GM21619 (cell line): ENCODE measurements at regions not wholly inside any gene's neighbourhood (a gene's known extent, or its start where the extent isn't known, plus 50 kb on each side); places are given as distances from the start of the nearest gene placed in this dataset.

Experiments used
- ATAC-seq: cut with Tn5 transposase; IDR thresholded peaks from one replicate; pipeline ENCODE4 v1.9.1; 2021; ENCODE audit not compliant: unreplicated experiment

GRCh38 chr7:145928937-145929336, 187.7 kb upstream of the CNTNAP2 start:
- ATAC-seq, result no peak

DNA sequence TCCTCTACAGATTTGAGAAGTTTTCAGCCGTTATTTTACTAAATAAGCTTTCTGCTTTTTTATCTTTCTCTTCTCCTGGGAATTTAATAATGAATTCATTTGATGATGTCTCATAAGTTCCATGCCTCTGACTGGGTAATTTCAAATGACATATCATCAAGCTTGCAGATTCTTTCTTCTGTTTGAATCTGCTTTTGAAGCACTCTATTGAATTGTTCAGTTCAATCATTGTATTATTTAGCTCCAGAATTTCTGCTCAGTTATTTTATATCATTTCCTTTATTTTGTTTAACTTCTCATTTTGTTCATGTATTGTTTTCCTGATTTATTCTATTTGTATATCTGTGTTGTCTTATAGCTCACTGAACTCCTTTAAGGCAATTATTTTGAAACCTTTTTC, 196.9 kb upstream of the CNTNAP2 start:
- ATAC-seq, result no peak

GRCh38 chr7:145916776-145917175, 199.8 kb upstream of the CNTNAP2 start:
- ATAC-seq, result no peak

DNA sequence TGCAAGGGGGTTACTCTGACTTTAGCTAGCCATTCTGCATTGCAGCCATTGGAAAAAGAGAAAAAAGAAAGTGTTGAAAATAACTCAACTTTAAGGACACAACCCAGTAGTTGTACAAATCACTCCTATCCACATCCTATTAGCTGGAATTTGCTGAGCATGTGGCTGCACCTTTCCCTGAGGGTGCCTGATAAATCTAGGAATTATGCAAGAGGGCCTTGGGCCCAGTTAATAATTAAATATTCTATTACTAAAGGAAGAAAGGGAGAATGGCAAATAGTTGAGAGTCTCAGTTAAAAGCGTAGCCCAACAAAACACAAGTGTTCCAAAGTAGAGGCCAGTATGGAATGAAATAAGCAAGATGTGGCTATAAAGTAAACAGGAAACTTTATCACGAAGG, 200.9 kb upstream of the CNTNAP2 start:
- ATAC-seq, result no peak

- peak; percentile 93 for ATAC-seq
These were observed 206.5 kb upstream of the CNTNAP2 start for GRCh38 chr7:145909991-145910513.

DNA sequence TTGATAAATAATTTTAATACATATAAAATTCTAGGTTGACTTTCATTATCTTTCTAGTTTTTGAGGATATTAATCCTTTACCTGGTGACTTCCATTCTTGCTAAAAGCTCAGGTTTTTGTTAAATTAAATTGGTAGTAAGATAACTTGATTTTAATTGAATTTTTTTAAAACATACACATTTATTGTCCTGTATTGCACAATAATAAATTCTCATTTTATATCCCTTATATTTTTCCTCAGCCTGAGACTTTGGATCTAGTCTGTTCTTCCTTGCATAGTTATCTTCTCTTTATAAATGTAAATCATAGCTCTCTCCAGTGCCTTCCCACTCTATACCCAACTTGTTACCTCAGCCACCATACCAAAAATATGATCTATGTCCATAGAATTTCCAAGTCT, 212.9 kb upstream of the CNTNAP2 start:
- no peak for ATAC-seq

- no peak for ATAC-seq
These were observed 214.5 kb upstream of the CNTNAP2 start for GRCh38 chr7:145902123-145902522.

DNA sequence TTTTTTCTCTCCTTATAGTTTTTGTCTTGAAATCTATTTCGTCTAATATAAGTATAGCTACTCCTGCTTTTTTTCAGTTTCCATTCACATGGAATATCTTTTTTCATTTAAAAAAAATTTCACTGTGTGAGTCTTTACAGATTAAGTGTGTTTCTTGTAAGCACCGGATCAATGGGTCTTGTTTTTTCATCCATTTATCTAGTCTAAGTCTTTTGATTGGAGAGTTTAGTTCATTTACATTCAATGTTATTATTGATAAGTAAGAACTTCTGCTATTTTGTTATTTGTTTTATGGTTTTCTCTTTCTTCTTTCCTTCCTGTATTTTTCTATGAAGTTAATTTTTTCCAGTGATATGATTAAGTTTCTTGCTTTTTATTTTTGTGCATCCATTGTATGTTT, 216.7 kb upstream of the CNTNAP2 start:
- no peak for ATAC-seq

- ATAC-seq, result no peak
These were observed 222.6 kb upstream of the CNTNAP2 start for GRCh38 chr7:145893925-145894535.

DNA sequence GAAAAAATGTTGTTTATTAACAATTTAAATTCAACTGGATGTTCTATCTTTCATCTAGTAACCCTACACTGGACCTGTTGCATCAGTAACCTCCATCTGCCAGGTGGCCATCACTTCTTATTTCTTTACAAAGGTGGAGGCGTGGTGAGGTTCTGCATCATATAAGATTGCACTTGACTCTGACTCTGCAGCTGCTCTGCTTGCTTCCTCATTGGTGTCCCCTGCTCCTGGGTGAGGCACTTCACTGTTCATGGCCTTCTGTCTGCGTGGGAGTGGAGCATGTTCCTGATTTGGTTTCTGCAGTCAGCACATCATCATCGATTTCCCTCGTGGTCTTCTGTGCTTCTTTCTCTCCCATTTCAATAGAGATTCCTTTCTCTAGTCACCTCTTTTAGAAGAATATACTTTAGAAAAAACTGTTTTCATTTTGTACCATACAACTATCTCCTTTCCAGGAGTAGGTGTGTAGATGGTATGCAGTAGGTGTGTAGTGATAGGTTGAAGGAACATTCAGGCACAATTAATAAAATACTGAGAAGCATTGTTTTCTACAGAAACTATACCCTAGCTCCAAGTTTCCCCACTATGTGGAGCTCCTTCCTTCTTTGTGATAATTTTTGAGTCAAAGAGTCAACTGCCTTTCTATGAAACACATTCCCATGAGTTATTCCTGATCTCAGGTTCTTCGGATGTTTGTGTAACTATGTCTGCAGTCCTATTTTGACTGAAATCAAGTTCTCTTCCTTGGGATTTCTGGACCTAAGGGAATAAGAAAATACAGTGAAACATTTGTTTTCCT, 231.7 kb upstream of the CNTNAP2 start:
- no peak for ATAC-seq

GRCh38 chr7:145876376-145876775, 240.2 kb upstream of the CNTNAP2 start:
- no peak for ATAC-seq

DNA sequence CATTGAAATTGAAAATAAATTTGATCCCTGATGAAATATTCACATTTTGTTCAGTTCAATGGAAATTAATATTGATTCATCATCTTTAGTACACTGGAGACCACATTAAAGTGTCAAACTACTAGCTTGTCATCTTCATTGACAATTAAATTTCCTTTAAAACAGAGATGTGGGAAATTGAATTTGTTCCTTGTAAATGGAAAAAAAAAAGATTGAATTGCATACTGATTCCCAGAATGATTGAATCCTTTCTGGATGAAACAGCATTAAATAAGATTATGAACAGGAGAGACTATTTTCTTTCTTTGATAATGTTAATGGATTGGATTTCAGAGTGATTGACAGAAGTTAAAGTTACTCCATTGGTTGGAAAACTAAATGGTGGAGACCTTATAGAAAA, 241.3 kb upstream of the CNTNAP2 start:
- ATAC-seq, result no peak

DNA sequence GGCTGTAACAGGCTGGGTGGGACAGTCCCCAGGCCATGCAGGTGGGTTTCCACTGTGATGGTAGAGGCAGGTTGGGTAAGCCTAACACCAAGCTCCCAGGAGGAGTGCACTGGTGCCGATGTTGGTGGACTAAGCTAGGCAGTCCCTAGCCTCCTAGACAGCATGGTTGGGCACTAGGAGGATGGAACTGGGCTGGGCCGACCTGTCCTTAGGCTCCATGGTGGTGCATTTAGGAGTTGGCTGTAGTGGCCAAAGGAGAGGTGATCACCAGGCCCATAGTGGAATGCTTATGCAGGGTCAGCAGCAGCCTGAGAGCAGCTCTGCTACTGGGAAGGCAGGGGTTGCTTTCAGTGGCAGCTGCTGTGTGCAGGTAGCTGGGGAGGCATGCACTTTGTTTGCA, 247.7 kb upstream of the CNTNAP2 start:
- ATAC-seq, result no peak

DNA sequence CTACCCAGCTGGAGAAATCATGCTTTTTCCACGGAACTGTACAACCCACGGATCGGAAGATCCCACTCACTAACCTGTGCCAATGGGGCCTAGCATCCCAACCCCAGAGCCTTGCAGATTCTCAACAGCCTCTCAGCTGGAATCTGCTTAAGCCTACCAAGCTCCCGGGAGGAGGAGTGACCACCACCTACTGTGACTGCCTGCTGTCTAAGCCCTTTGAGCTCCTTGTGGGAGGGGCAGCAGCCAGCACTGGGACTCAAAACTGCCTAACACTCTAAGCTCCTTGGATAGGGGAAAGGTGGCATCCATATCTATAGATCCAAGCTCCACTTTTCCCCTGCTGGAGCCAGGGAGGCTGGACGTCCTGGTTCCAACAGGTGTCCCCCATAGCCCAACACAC, 254.4 kb upstream of the CNTNAP2 start:
- ATAC-seq, result no peak

- no peak for ATAC-seq
These were observed 255.8 kb upstream of the CNTNAP2 start for GRCh38 chr7:145860809-145861208.

DNA sequence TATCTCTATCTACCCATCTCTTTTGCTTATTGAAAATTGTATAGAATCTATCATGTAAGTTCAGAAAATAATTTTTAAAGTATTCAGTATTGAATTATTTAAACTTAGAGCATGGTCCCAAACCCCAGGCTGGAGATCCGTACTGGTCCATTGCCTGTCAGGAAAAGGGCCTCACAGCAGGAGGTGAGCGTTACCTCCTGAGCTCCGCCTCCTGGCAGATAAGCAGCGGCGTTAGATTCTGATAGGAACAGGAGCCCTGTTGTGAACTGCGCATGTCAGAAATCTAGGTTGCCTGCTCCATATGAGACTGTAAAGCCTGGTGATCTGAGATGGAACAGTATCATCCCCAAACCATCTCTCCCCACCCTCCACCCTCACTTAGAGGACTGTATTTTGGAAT, 266.0 kb upstream of the CNTNAP2 start:
- ATAC-seq, result no peak

DNA sequence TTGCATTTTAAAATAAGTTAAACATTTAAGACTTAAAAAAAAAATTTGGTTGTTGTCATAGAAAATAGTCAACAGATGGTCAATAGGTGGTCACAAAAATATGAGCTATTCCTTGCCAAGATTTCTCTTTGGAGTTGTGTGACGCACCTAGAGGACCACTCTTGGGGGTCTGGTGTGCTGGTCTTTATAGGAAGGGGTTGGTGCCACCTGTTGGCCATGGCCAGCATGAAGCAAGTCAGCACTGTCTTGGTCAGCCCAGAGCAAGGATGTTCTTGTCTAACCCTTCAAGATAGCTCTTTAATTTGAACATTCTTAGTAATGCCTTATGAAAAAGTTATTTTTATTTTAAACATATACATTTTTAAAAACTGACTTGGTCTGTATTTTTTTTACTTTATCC, 267.9 kb upstream of the CNTNAP2 start:
- ATAC-seq, result no peak

DNA sequence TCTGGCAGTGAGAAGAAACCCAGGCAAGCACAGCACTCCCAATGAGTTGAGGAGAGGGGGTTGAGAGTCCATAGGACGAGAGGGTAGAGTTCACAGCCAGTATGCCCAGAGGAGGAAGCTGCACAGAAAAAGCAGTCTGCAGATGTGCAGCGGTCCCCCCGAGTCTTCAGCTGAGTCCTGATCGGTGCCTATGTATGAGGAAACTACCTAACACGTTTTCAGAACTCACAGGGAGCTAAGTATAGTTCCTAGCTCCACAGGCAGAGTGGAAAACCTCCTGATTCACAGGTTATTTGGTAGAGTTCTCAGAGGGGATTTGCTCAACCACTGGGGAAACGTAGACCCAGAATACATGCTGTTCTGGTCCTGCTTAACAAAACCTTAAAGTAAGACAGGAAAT, 271.3 kb upstream of the CNTNAP2 start:
- ATAC-seq, result no peak

DNA sequence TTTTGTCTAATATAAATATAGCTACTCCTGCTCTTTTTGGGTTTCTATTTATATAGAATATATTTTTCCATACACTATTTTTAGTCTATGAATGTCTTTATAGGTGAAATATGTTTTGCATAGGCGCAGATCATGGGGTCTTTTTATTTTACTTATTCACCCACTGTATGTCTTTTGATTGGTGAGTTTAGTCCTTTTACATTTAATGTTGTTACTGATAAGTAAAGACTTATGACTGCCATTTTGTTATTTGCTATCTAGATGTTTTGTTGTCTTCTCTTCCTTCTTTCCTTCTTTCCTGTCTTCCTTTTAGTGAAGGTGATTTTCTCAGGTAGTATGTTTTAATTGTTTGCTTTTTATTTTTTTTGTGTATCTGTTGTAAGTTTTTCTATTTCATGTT, 276.8 kb upstream of the CNTNAP2 start:
- ATAC-seq, result no peak

GRCh38 chr7:145831616-145832206, 284.9 kb upstream of the CNTNAP2 start:
- ATAC-seq, result no peak

GRCh38 chr7:145817687-145818086, 298.9 kb upstream of the CNTNAP2 start:
- ATAC-seq, result no peak

GRCh38 chr7:145812218-145812617, 304.4 kb upstream of the CNTNAP2 start:
- no peak for ATAC-seq
